H9 (cell line): ENCODE measurements at regions not wholly inside any gene's neighbourhood (a gene's known extent, or its start where the extent isn't known, plus 50 kb on each side); places are given as distances from the start of the nearest gene placed in this dataset.

Experiments
- DNase-seq: peaks from one replicate; pipeline ENCODE4 v3.0.0-alpha.2; 2017
- H2AFZ ChIP-seq: one replicate; pipeline ENCODE4 v1.6.1; 2013; ENCODE audit warnings: mild to moderate bottlenecking, low read length, control low read depth, moderate library complexity
- H2AK5ac ChIP-seq: 2 replicates; pipeline ENCODE4 v1.6.1; 2013; ENCODE audit warnings: low read length, control low read depth, mixed read lengths; ENCODE audit not compliant: insufficient read length
- H2BK120ac ChIP-seq: one replicate; pipeline ENCODE4 v1.6.1; 2013; ENCODE audit warnings: low read depth, mild to moderate bottlenecking, low read length, control low read depth, inconsistent platforms; ENCODE audit not compliant: poor library complexity, severe bottlenecking
- H2BK12ac ChIP-seq: 2 replicates; pipeline ENCODE4 v1.6.1; 2013; ENCODE audit warnings: low read length, control low read depth, mixed read lengths, low read depth; ENCODE audit not compliant: insufficient read length
- H2BK15ac ChIP-seq: 2 replicates; pipeline ENCODE4 v1.6.1; 2013; ENCODE audit warnings: low read depth, low read length, control low read depth
- H2BK20ac ChIP-seq: one replicate; pipeline ENCODE4 v1.6.1; 2013; ENCODE audit warnings: low read depth, mild to moderate bottlenecking, low read length, control low read depth, inconsistent platforms; ENCODE audit not compliant: poor library complexity, severe bottlenecking
- H2BK5ac ChIP-seq: 2 replicates; pipeline ENCODE4 v1.6.1; 2013; ENCODE audit warnings: low read length, control low read depth, mixed read lengths; ENCODE audit not compliant: insufficient read length
- H3K14ac ChIP-seq: 2 replicates; pipeline ENCODE4 v1.6.1; 2013; ENCODE audit warnings: low read length, control low read depth; ENCODE audit not compliant: insufficient read depth
- H3K18ac ChIP-seq: 2 replicates; pipeline ENCODE4 v1.6.1; 2013; ENCODE audit warnings: low read depth, mild to moderate bottlenecking, mixed read lengths, low read length, control low read depth; ENCODE audit not compliant: insufficient read length
- H3K23ac ChIP-seq: 2 replicates; pipeline ENCODE4 v1.6.1; 2013; ENCODE audit warnings: low read length, control low read depth, mixed read lengths, low read depth; ENCODE audit not compliant: insufficient read length
- H3K23me2 ChIP-seq: 2 replicates; pipeline ENCODE4 v1.6.1; 2013; ENCODE audit warnings: low read depth, mild to moderate bottlenecking, mixed read lengths, low read length, control low read depth; ENCODE audit not compliant: insufficient read length, poor library complexity, severe bottlenecking
- H3K27ac ChIP-seq: 2 replicates; pipeline ENCODE4 v1.5.1; 2013; ENCODE audit warnings: low read length, control low read depth, mixed read lengths, low read depth; ENCODE audit not compliant: insufficient read length
- H3K27me3 ChIP-seq: 2 replicates; pipeline ENCODE4 v1.6.1; 2013; ENCODE audit warnings: low read length, control low read depth, inconsistent platforms; ENCODE audit not compliant: insufficient read depth
- H3K4ac ChIP-seq: 2 replicates; pipeline ENCODE4 v1.6.1; 2013; ENCODE audit warnings: low read depth, mild to moderate bottlenecking, control low read depth, inconsistent platforms, low read length, moderate library complexity
- H3K4me1 ChIP-seq: 2 replicates; pipeline ENCODE4 v1.6.1; 2013; ENCODE audit warnings: low read length, control low read depth, inconsistent platforms; ENCODE audit not compliant: insufficient read depth
- H3K4me2 ChIP-seq: 2 replicates; pipeline ENCODE4 v1.6.1; 2013; ENCODE audit warnings: low read length, control low read depth, mixed read lengths; ENCODE audit not compliant: insufficient read length, insufficient read depth
- H3K56ac ChIP-seq: 2 replicates; pipeline ENCODE4 v1.6.1; 2013; ENCODE audit warnings: low read depth, mild to moderate bottlenecking, mixed read lengths, low read length, control low read depth; ENCODE audit not compliant: insufficient read length
- H3K79me1 ChIP-seq: 2 replicates; pipeline ENCODE4 v1.6.1; 2013; ENCODE audit warnings: low read depth, mild to moderate bottlenecking, moderate library complexity, low read length, control low read depth, inconsistent platforms; ENCODE audit not compliant: insufficient read depth, poor library complexity, severe bottlenecking
- H3K79me2 ChIP-seq: 2 replicates; pipeline ENCODE4 v1.6.1; 2013; ENCODE audit warnings: low read length, control low read depth, inconsistent platforms; ENCODE audit not compliant: insufficient read depth
- H3K9ac ChIP-seq: 2 replicates; pipeline ENCODE4 v1.6.1; 2013; ENCODE audit warnings: low read length, control low read depth, mixed read lengths; ENCODE audit not compliant: insufficient read length; ENCODE audit errors: extremely low read depth
- H3K9me3 ChIP-seq: one replicate; pipeline ENCODE4 v1.6.1; 2013; ENCODE audit warnings: low read depth, low read length, inconsistent platforms; ENCODE audit not compliant: control insufficient read depth
- H3T11ph ChIP-seq: one replicate; pipeline ENCODE4 v1.6.1; 2013; ENCODE audit warnings: mild to moderate bottlenecking, low read length, control low read depth, inconsistent platforms
- H4K20me1 ChIP-seq: one replicate; pipeline ENCODE4 v1.6.1; 2013; ENCODE audit not compliant: control insufficient read depth, insufficient read length, insufficient read depth
- H4K5ac ChIP-seq: 2 replicates; pipeline ENCODE4 v1.6.1; 2013; ENCODE audit warnings: low read depth, mild to moderate bottlenecking, mixed read lengths, low read length, control low read depth; ENCODE audit not compliant: insufficient read length
- H4K8ac ChIP-seq: replicated peaks from 2 replicates; pipeline ENCODE4 v1.6.1; 2013; ENCODE audit warnings: low read length, control low read depth, mixed read lengths, low read depth; ENCODE audit not compliant: insufficient read length
- H4K91ac ChIP-seq: 2 replicates; pipeline ENCODE4 v1.6.1; 2013; ENCODE audit warnings: low read depth, mild to moderate bottlenecking, moderate library complexity, mixed read lengths, low read length, control low read depth; ENCODE audit not compliant: insufficient read length
- H3K27ac Mint-ChIP-seq, 3 experiments: 2 replicates in 2 of 3; 3 replicates in 1 of 3; pipeline ENCODE4 v1.8.0; 2020 to 2021; ENCODE audit warnings: mixed read lengths in 3 of 3, mild to moderate bottlenecking in 1 of 3, moderate library complexity in 1 of 3
- H3K27me3 Mint-ChIP-seq: 2 replicates; pipeline ENCODE4 v1.8.0; 2021; ENCODE audit warnings: low read depth, mild to moderate bottlenecking, moderate library complexity, mixed read lengths
- H3K36me3 Mint-ChIP-seq, 3 experiments: 2 replicates in 2 of 3; 3 replicates in 1 of 3; pipeline ENCODE4 v1.8.0; 2020 to 2021; ENCODE audit warnings: low read depth in 3 of 3, mixed read lengths in 3 of 3; ENCODE audit not compliant: insufficient read depth in 1 of 3
- H3K4me1 Mint-ChIP-seq, 2 experiments: 2 replicates each; pipeline ENCODE4 v1.8.0; 2020; ENCODE audit warnings: mixed read lengths in 2 of 2
- H3K4me3 Mint-ChIP-seq, 2 experiments: 2 replicates in 1 of 2; 3 replicates in 1 of 2; pipeline ENCODE4 v1.8.0; 2020 to 2021; ENCODE audit warnings: mild to moderate bottlenecking in 2 of 2, mixed read lengths in 2 of 2, moderate library complexity in 1 of 2
- H3K9me3 Mint-ChIP-seq, 2 experiments: 2 replicates in 1 of 2; 3 replicates in 1 of 2; pipeline ENCODE4 v1.8.0; 2020; ENCODE audit warnings: mild to moderate bottlenecking in 2 of 2, mixed read lengths in 2 of 2, moderate library complexity in 1 of 2
- CTCF ChIP-seq: fragments of 200-600 bp; sonication (generic); conservative IDR thresholded peaks from 3 replicates; pipeline ENCODE4 v1.8.0; 2021; ENCODE audit warnings: antibody characterized with exemption, mild to moderate bottlenecking
- WGBS: extraction: QIAGEN DNeasy Blood & Tissue Kit; methylation state at CpG from one replicate; pipeline ENCODE4 v1.1.7; 2013; ENCODE audit warnings: missing lambda C conversion rate, low lambda C conversion rate, mixed read lengths; ENCODE audit not compliant: insufficient read length; ENCODE audit errors: extremely low coverage; 5-methylcytosine and 5-hydroxymethylcytosine counted together

DNA sequence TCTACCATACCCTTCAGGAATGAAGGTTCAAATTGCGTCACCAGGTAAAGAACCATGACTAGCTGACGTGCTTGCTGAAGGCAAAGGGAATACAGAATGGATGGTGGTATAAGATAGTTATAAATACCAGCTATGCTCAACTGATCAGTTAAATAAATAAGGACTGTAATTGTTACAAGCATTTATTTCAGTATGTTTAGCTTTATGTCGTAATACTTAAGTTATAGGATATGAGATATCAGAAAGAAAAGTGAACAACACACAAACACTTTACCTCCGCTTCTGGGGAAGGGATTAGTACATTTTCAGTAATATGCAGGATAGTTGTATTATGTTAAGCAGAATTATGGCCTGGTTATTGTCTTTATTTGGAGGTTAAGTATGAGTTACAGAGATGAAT lies 416.1 kb downstream of the BTG1 start:
- no peak overlapping the region for H3K18ac ChIP-seq
- no peaks in the 10 kb centered on the region for H4K20me1 ChIP-seq
- Mint-ChIP-seq H3K36me3 (no peaks in the 10 kb centered on the region), H3K4me3 (no peak overlapping the region), H3K27me3 (no peaks in the 10 kb centered on the region), H3K9me3 (no peaks in the 10 kb centered on the region), H3K4me1 (no peaks in the 10 kb centered on the region), H3K27ac (no peak overlapping the region)
- H2BK5ac ChIP-seq, result no peak overlapping the region
- H3T11ph ChIP-seq, result no peak overlapping the region
- no peaks in the 10 kb centered on the region for H3K23me2 ChIP-seq
- H2BK15ac ChIP-seq, result no peak overlapping the region
- DNase-seq, result no peak
- H3K27ac ChIP-seq, result no peak overlapping the region
- H3K27me3 ChIP-seq, result no peaks in the 10 kb centered on the region; the same call in 1 of the 2 replicates
- H2BK20ac ChIP-seq, result no peak overlapping the region
- H3K4me2 ChIP-seq, result no peak overlapping the region
- H3K4ac ChIP-seq, result no peak overlapping the region
- no peak overlapping the region for H3K14ac ChIP-seq
- no peak overlapping the region for H4K8ac ChIP-seq
- no peak overlapping the region for H2BK120ac ChIP-seq
- no peak overlapping the region for H3K9ac ChIP-seq
- H3K79me1 ChIP-seq, result no peaks in the 10 kb centered on the region
- WGBS, result no CpG with 5 or more reads among the region's 4 CpGs
- no peak overlapping the region for H3K56ac ChIP-seq
- H4K5ac ChIP-seq, result no peak overlapping the region
- H2AFZ ChIP-seq, result no peak overlapping the region
- no peaks in the 10 kb centered on the region for H3K79me2 ChIP-seq
- H2BK12ac ChIP-seq, result no peak overlapping the region
- no peaks in the 10 kb centered on the region for H3K4me1 ChIP-seq
- no peaks in the 10 kb centered on the region for H3K9me3 ChIP-seq
- H3K23ac ChIP-seq, result no peak overlapping the region
- no peak overlapping the region for H2AK5ac ChIP-seq
- TF ChIP-seq CTCF, result no peak
- H4K91ac ChIP-seq, result no peak overlapping the region
